ENCODE measurements at regions not wholly inside any gene's neighbourhood (a gene's known extent, or its start where the extent isn't known, plus 50 kb on each side); places are given as distances from the start of the nearest gene placed in this dataset.
"Not testable (repeated sequence)": the region's sequence is repeated elsewhere in the genome, so short reads cannot be mapped to it uniquely, and the experiment has no call there.

- no peak for ATAC-seq
- intact Hi-C loops (cut with DNase I), result no loop called here
- no peak for DNase-seq (ENCODE audit: low spot score)
Observed at GRCh38 chr4:59646082-59646481, 1554.0 kb upstream of the ADGRL3 start.

GRCh38 chr4:59647011-59647410 is 1553.1 kb upstream of the ADGRL3 start:
- ATAC-seq (no peak), DNase-seq (ENCODE audit: low spot score) (no peak)
- intact Hi-C loops (cut with DNase I), result no loop called here

GRCh38 chr4:59647500-59647899 is 1552.6 kb upstream of the ADGRL3 start:
- ATAC-seq, result no peak
- intact Hi-C loops (cut with DNase I), result no loop called here
- no peak for DNase-seq (ENCODE audit: low spot score)

GRCh38 chr4:59650861-59651260 is 1549.3 kb upstream of the ADGRL3 start:
- intact Hi-C loops (cut with DNase I), result no loop called here
- no peak for DNase-seq (ENCODE audit: low spot score)
- ATAC-seq, result no peak

- DNase-seq (ENCODE audit: low spot score) (no peak), ATAC-seq (no peak)
- intact Hi-C loops (cut with DNase I), result no loop called here
Observed at GRCh38 chr4:59655996-59656395, 1544.1 kb upstream of the ADGRL3 start.

GRCh38 chr4:59664771-59665170 is 1535.4 kb upstream of the ADGRL3 start:
- ATAC-seq, result no peak
- intact Hi-C loops (cut with DNase I), result no loop called here
- no peak for DNase-seq (ENCODE audit: low spot score)

GRCh38 chr4:59666645-59667044 is 1533.5 kb upstream of the ADGRL3 start:
- DNase-seq (ENCODE audit: low spot score), result no peak
- ATAC-seq, result no peak
- intact Hi-C loops (cut with DNase I), result no loop called here

- DNase-seq (ENCODE audit: low spot score) (no peak), ATAC-seq (no peak)
- intact Hi-C loops (cut with DNase I), result no loop called here
Observed at GRCh38 chr4:59671037-59671436, 1529.1 kb upstream of the ADGRL3 start.

- no peak for DNase-seq (ENCODE audit: low spot score)
- no peak for ATAC-seq
- intact Hi-C loops (cut with DNase I), result no loop called here
Observed at GRCh38 chr4:59676389-59676788, 1523.7 kb upstream of the ADGRL3 start.

- ATAC-seq; intact Hi-C loops (cut with DNase I): not testable (repeated sequence)
Observed at GRCh38 chr4:59676992-59677391, 1523.1 kb upstream of the ADGRL3 start.

GRCh38 chr4:59685626-59686025 is 1514.5 kb upstream of the ADGRL3 start:
- DNase-seq (ENCODE audit: low spot score), result no peak
- intact Hi-C loops (cut with DNase I), result no loop called here
- ATAC-seq, result no peak

More at GRCh38 chr4:59676992-59677391, 1523.1 kb upstream of the ADGRL3 start:
- DNase-seq (ENCODE audit: low spot score), result not testable (repeated sequence)

GRCh38 chr4:59689149-59689548 is 1511.0 kb upstream of the ADGRL3 start:
- no peak for ATAC-seq
- no peak for DNase-seq (ENCODE audit: low spot score)
- intact Hi-C loops (cut with DNase I), result no loop called here

- no peak for DNase-seq (ENCODE audit: low spot score)
- ATAC-seq, result no peak
- intact Hi-C loops (cut with DNase I), result loop anchor here (10.0 kb wide), 1 partner anchor 99 kb away; no protein-coding TSS in a partner anchor
Observed at GRCh38 chr4:59695355-59696053, 1504.6 kb upstream of the ADGRL3 start.

GRCh38 chr4:59698041-59698440 is 1502.1 kb upstream of the ADGRL3 start:
- ATAC-seq, result no peak
- intact Hi-C loops (cut with DNase I), result loop anchor here (10.0 kb wide), 1 partner anchor 97 kb away; no protein-coding TSS in a partner anchor

GRCh38 chr4:59700651-59701050 is 1499.5 kb upstream of the ADGRL3 start:
- intact Hi-C loops (cut with DNase I), result no loop called here
- no peak for DNase-seq (ENCODE audit: low spot score)
- no peak for ATAC-seq

More at GRCh38 chr4:59698041-59698440, 1502.1 kb upstream of the ADGRL3 start:
- no peak for DNase-seq (ENCODE audit: low spot score)

GRCh38 chr4:59704616-59705015 is 1495.5 kb upstream of the ADGRL3 start:
- ATAC-seq (no peak), DNase-seq (ENCODE audit: low spot score) (no peak)
- intact Hi-C loops (cut with DNase I), result no loop called here

- DNase-seq (ENCODE audit: low spot score) (no peak), ATAC-seq (no peak)
- intact Hi-C loops (cut with DNase I), result no loop called here
Observed at GRCh38 chr4:59712470-59712869, 1487.7 kb upstream of the ADGRL3 start.

- ATAC-seq; DNase-seq (ENCODE audit: low spot score); intact Hi-C loops (cut with DNase I): not testable (repeated sequence)
Observed at GRCh38 chr4:59724286-59724685, 1475.8 kb upstream of the ADGRL3 start.

- intact Hi-C loops (cut with DNase I), result no loop called here
- ATAC-seq, result no peak
- no peak for DNase-seq (ENCODE audit: low spot score)
Observed at GRCh38 chr4:59727745-59728144, 1472.4 kb upstream of the ADGRL3 start.

- DNase-seq (ENCODE audit: low spot score) (no peak), ATAC-seq (no peak)
- intact Hi-C loops (cut with DNase I), result no loop called here
Observed at GRCh38 chr4:59728496-59728895, 1471.6 kb upstream of the ADGRL3 start.

GRCh38 chr4:59729321-59729720 is 1470.8 kb upstream of the ADGRL3 start:
- intact Hi-C loops (cut with DNase I), result no loop called here
- ATAC-seq, result no peak
- DNase-seq (ENCODE audit: low spot score), result no peak
